Medulla oblongata (tissue), 1 donor: ENCODE measurements at regions not wholly inside any gene's neighbourhood (a gene's known extent, or its start where the extent isn't known, plus 50 kb on each side); places are given as distances from the start of the nearest gene placed in this dataset.
"Not testable (repeated sequence)": the region's sequence is repeated elsewhere in the genome, so short reads cannot be mapped to it uniquely, and the experiment has no call there.

ENCODE experiments used
- DNase-seq: peaks from one replicate; pipeline ENCODE4 v3.0.0-alpha.2; 2015; ENCODE audit errors: extremely low spot score

GRCh38 chr1:101123904-101124303, 98.3 kb upstream of the DPH5 start:
- DNase-seq = not testable (repeated sequence)

- DNase-seq = no peak
Observed at GRCh38 chr1:101122452-101123166, 97.0 kb upstream of the DPH5 start.

GRCh38 chr1:101121975-101122374, 96.4 kb upstream of the DPH5 start:
- DNase-seq = no peak

- no peak for DNase-seq
Observed at GRCh38 chr1:101121504-101121903, 95.9 kb upstream of the DPH5 start.

- DNase-seq = no peak
Observed at GRCh38 chr1:101120868-101121267, 95.3 kb upstream of the DPH5 start.

- no peak for DNase-seq
Observed at GRCh38 chr1:101119289-101119688, 93.7 kb upstream of the DPH5 start.

- no peak for DNase-seq
Observed at GRCh38 chr1:101116006-101116405, 90.4 kb upstream of the DPH5 start.

- no peak for DNase-seq
Observed at GRCh38 chr1:101115112-101115511, 89.5 kb upstream of the DPH5 start.

GRCh38 chr1:101114128-101114527, 88.5 kb upstream of the DPH5 start:
- not testable (repeated sequence) for DNase-seq

- DNase-seq = peak; percentile 37
Observed at GRCh38 chr1:101112051-101112780, 86.6 kb upstream of the DPH5 start.

GRCh38 chr1:101111461-101111860, 85.9 kb upstream of the DPH5 start:
- DNase-seq = no peak

GRCh38 chr1:101109791-101110190, 84.2 kb upstream of the DPH5 start:
- no peak for DNase-seq

GRCh38 chr1:101108111-101108500, 82.5 kb upstream of the DPH5 start:
- DNase-seq = no peak

- no peak for DNase-seq
Observed at GRCh38 chr1:101107496-101108110, 82.0 kb upstream of the DPH5 start.

- DNase-seq = peak; percentile 27
Observed at GRCh38 chr1:101105877-101106276, 80.3 kb upstream of the DPH5 start.

GRCh38 chr1:101102426-101103156, 77.0 kb upstream of the DPH5 start:
- DNase-seq = no peak

- no peak for DNase-seq
Observed at GRCh38 chr1:101101360-101101759, 75.8 kb upstream of the DPH5 start.

- DNase-seq = no peak
Observed at GRCh38 chr1:101100674-101101073, 75.1 kb upstream of the DPH5 start.

- DNase-seq = no peak
Observed at GRCh38 chr1:101098907-101099306, 73.3 kb upstream of the DPH5 start.

GRCh38 chr1:101098327-101098726, 72.7 kb upstream of the DPH5 start:
- DNase-seq = no peak

- no peak for DNase-seq
Observed at GRCh38 chr1:101089613-101090338, 64.2 kb upstream of the DPH5 start.

- DNase-seq = no peak
Observed at GRCh38 chr1:101088431-101088830, 62.8 kb upstream of the DPH5 start.
